Kidney tubule cell (primary cell): ENCODE measurements at regions not wholly inside any gene's neighbourhood (a gene's known extent, or its start where the extent isn't known, plus 50 kb on each side); places are given as distances from the start of the nearest gene placed in this dataset.
A peak's percentile ranks its signal among the peaks of the same experiment; 100 is the strongest.

Experiments
- DNase-seq: peaks from one replicate; pipeline ENCODE4 v3.0.0-alpha.2; 2018; ENCODE audit warnings: low spot score

DNA sequence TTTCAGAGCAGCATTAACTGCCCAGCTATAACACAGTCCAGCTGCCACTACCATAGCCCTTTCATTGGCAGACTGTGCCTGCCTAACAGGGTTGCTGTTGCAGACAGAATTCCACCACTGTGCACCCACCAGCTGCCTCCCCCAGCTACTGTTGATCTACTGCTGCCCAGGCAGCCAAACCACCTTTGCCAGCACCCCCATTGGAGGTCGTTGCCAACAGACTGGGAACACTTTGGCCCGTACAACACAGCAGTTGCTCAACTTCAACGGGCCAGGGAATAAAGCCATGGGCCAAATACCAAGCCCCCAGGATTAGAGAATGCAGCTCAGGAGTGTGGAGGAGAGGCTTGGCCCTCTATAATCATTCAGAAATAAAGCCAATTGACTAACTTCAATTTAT is 473.6 kb downstream of the CDH11 start:
- DNase-seq, result no peak

GRCh38 chr16:64641343-64641742 is 480.5 kb downstream of the CDH11 start:
- DNase-seq, result no peak

DNA sequence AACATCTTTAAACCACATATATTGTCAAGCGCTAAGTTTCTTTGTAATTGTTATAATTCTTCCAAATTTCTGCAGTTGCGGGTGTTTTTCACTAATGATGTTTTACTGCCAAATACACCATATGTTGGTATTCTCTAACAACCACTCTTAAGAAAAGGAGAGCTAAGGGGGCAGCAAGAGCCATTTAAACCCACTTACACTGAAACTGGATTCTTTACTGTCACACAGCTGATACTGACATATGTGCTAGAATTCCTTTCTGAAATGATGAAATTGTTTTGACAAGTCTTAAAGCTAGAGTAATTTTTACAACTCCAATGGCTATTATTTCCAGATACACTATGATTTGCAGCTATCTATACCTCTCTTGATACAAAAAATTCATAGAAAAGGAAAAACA is 483.1 kb downstream of the CDH11 start:
- no peak for DNase-seq

GRCh38 chr16:64629622-64630021 is 492.2 kb downstream of the CDH11 start:
- no peak for DNase-seq

DNA sequence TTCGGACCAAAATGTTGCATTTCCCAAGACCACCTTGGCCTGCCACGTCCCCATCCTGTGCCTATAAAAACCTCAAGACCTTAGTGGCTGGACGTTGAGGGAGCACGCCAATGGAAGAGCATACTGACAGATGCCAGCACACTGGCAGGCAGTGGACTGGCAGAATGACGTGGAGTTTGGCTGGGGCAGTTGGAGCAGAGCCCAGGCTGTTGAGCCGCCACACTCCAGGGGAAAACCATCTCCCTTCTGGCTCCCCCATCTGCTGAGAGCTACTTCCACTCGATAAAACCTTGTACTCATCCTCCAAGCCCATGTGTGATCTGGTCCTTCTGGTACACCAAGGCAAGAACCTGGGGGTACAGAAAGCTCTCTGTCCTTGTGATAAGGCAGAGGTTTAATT is 494.1 kb downstream of the CDH11 start:
- no peak for DNase-seq

- DNase-seq, result no peak
Measured at GRCh38 chr16:64627288-64627687, 494.6 kb downstream of the CDH11 start.

DNA sequence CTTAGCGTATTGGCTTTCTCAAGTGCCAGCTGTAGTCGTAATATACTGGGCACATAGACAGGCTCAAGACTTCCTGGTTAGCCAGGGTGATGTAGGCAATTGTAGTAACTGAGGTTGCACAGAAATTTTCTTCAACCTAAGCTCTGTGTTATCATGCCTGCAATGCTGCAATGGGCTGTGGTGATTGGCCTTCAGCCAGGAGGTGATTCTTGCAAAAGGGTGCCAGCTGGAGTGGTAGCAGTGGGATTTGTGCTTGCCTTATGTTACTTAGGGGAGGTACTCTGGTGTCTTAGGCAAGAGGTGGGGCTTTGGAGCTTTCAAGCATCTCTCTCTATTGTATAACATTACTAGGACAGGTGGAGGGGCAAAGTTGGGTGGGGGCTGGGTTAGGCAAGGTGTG is 495.1 kb downstream of the CDH11 start:
- no peak for DNase-seq

DNA sequence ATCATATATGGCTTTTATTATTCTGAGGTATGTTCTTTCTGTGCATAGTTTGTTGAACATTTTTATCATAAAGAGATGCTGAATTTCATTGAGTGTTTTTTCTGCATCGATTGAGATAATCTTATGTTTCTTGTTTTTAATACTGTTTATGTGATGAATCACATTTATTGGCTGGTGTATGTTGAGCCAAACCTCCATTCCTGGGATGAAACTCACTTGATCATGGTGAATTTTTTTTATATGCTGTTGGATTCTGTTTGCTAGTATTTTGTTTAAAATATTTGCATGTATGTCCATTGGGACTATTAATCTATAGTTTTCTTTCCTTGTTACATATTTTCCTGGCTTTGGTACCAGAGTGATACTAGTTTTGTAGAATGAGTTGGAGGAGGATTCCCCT is 500.2 kb downstream of the CDH11 start:
- DNase-seq, result no peak

- DNase-seq, result no peak
Measured at GRCh38 chr16:64617836-64618476, 503.9 kb downstream of the CDH11 start.

GRCh38 chr16:64615630-64616280 is 506.1 kb downstream of the CDH11 start:
- DNase-seq, result no peak

DNA sequence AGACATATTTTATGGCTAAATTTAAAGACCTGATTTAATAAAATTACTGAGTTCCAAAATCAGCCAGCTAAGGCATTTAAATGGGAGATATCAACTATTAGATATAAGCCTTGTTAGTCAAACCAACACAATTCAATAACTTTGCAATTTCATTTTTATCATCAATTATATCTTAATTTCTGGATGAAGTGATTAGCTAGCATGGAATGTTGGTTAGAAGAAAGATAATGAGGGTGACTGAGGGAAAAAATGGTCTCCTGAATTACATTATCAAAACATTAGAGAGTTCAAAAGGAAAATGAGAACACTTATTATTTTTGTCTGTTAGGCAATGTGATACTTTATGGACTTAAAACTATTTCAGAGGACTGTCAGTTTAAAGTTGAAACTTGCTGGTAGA is 525.7 kb downstream of the CDH11 start:
- no peak for DNase-seq

DNA sequence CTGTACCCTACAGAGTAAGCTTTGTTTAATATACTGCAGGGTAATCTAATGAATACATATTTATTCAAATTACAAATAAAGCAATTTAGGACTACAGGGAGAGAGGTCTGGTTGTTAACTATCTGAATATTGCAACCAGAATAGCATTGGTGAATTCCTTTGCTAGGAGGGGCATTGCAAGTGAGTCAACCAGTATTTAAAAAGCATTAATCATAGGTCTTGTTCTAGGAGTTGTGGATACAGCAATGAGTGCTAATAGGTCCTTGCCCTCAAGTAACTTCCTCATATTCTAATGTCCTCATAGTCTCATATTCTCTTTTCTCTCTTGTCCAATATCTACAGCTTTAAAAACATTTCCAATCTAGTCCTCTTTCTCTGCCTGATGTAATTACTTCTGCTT is 531.4 kb downstream of the CDH11 start:
- DNase-seq, result peak; percentile 26

- peak; percentile 1 for DNase-seq
Measured at GRCh38 chr16:64589836-64590235, 532.0 kb downstream of the CDH11 start.

DNA sequence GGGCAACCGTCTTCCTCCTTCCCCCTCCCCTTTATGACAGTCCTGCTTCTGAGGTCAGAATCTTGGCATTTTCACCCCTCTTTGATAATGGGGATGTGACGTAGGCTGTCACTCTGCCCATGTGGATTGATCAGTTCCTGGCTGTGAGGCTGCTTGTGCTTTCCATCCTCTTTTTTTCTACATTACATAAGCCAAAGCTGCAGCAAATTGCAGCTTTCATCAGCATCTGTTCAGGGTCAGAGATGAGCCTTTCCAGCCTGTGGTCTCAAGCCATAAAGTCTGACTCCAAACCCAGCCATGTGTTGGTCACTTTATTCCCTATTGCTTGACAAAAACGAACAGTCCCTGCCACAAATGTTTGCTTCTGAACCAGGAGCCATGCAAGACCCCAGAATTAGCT is 535.1 kb downstream of the CDH11 start:
- no peak for DNase-seq

DNA sequence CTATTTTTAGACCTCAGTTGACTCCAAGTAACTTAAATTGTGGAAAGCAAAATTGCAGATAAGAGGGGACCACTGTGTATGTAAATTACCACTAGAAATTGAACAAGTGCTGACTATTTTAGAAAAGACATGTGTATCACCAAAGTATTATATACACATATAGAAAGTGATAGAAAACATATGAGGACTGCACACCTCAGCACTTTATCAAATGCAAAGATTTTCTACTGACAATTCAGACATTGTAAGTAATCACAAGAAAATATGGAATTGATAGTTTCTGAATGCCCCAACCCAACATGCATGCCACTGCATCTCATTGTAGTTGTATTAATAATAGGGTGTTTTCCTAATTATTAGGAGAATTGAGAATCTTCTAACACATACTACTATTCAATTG is 536.5 kb downstream of the CDH11 start:
- DNase-seq, result no peak

GRCh38 chr16:64580558-64580957 is 541.3 kb downstream of the CDH11 start:
- DNase-seq, result no peak

GRCh38 chr16:64579712-64580111 is 542.2 kb downstream of the CDH11 start:
- no peak for DNase-seq

DNA sequence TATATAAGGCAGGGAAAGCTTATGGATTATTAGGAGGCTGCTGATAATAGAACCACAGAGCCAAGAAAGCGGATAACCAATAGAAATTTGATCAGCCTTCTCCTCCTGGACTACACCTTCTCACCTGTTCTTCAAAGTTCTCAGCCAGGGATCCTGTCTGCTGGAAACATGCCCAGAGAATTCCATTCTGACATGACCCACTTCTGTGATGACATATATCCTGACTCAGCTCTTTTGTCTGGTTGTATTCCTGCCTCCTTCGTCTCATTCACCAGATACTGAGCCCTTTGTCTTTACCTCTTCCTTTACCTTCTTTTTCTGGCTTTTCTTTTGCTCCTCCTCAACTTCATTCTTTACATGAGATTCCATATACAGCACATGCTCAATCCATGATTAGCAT is 576.1 kb downstream of the CDH11 start:
- peak; percentile 76 for DNase-seq

GRCh38 chr16:64544859-64545258 is 577.0 kb downstream of the CDH11 start:
- no peak for DNase-seq

DNA sequence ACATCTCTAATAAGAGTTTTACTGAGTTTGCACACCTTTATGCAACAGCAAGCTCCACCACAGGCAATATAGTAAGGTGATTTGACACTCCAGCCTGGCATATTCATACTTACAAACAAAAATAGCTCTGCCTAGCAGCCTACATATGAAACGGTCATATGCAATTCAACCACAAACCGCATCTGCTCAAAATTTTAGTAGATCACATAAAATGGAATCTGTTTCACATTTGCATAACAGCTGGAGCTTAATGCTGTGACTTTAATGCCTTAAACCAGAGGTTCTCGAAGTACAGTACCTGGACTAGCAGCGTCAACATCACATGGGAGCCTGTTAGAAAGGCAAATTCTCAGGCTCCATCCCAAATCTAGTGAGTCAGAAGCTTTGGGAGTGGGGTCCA is 578.4 kb downstream of the CDH11 start:
- no peak for DNase-seq

- DNase-seq, result no peak
Measured at GRCh38 chr16:64543031-64543430, 578.8 kb downstream of the CDH11 start.

DNA sequence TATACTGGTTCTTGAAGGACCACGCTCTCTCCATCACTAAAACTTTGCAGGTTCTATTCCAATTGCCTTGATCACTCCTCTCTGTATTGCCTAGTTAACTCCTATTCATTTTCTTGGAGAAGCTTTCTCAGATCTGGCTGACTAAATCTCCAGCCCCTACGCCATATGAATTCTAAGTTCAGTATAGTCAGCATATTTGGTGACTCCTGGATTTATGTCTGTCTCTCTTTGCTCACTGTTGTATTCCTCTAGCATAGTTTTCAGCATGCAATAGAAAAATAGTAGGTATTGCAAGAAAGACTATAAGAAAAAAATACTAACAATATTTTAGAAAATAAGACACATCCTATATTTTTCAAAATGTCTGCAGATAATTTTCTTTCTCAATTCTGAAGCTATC is 579.7 kb downstream of the CDH11 start:
- DNase-seq, result no peak

GRCh38 chr16:64541621-64542020 is 580.2 kb downstream of the CDH11 start:
- DNase-seq, result no peak

GRCh38 chr16:64540434-64540833 is 581.4 kb downstream of the CDH11 start:
- DNase-seq, result peak; percentile 60
